CD14-positive monocyte (primary cell): ENCODE measurements at regions not wholly inside any gene's neighbourhood (a gene's known extent, or its start where the extent isn't known, plus 50 kb on each side); places are given as distances from the start of the nearest gene placed in this dataset.

Experiments
- DNase-seq, 3 donors: peaks; one replicate each; pipeline ENCODE4 v3.0.0-alpha.2; 2011 to 2022
- H2AFZ ChIP-seq: 2 replicates; pipeline ENCODE4 v1.6.0; 2012; ENCODE audit warnings: mild to moderate bottlenecking, low read depth, low read length, inconsistent platforms; ENCODE audit not compliant: insufficient read depth, poor library complexity, severe bottlenecking
- H3K27ac ChIP-seq, 2 donors: 1 replicate in 1 of 2; 2 replicates in 1 of 2; pipeline ENCODE4 v1.5.1; 2012 to 2013; ENCODE audit warnings: low read length in 2 of 2, control low read depth in 1 of 2, inconsistent platforms in 1 of 2, low read depth in 1 of 2, mild to moderate bottlenecking in 1 of 2
- H3K27me3 ChIP-seq, 2 donors: one replicate each; pipeline versions ENCODE4 v1.6.0 to v1.6.1; 2011 to 2013; ENCODE audit warnings: low read length in 2 of 2; ENCODE audit not compliant: control insufficient read depth in 2 of 2, insufficient read depth in 2 of 2
- H3K36me3 ChIP-seq, 2 donors: replicated peaks in 1 of 2; 1 replicate in 1 of 2; 2 replicates in 1 of 2; pipeline versions ENCODE4 v1.5.1 to v1.6.1; 2012 to 2013; ENCODE audit warnings: low read length in 2 of 2, control low read depth in 1 of 2, inconsistent platforms in 1 of 2, mild to moderate bottlenecking in 1 of 2; ENCODE audit not compliant: insufficient read depth in 2 of 2, control insufficient read depth in 1 of 2
- H3K4me1 ChIP-seq, 2 donors: 1 replicate in 1 of 2; 2 replicates in 1 of 2; pipeline versions ENCODE4 v1.5.1 to v1.6.1; 2012 to 2013; ENCODE audit warnings: low read length in 2 of 2, control low read depth in 1 of 2, inconsistent platforms in 1 of 2, mild to moderate bottlenecking in 1 of 2, moderate library complexity in 1 of 2; ENCODE audit not compliant: insufficient read depth in 2 of 2, control insufficient read depth in 1 of 2
- H3K4me2 ChIP-seq: replicated peaks from 2 replicates; pipeline ENCODE3; 2012; ENCODE audit warnings: low read length, moderate library complexity, mild to moderate bottlenecking; ENCODE audit not compliant: poor library complexity, severe bottlenecking; ENCODE audit errors: extremely low read depth
- H3K4me3 ChIP-seq, 3 experiments: fragments of 200-600 bp in 1 of 3; sonication (generic) in 1 of 3; replicated peaks in 1 of 3; 1 replicate in 2 of 3; 2 replicates in 1 of 3; pipeline ENCODE4 v1.5.1; 2011 to 2013; ENCODE audit warnings: low read length in 3 of 3, mild to moderate bottlenecking in 3 of 3, control low read depth in 2 of 3, low read depth in 2 of 3, inconsistent platforms in 1 of 3, moderate library complexity in 1 of 3
- H3K79me2 ChIP-seq: 2 replicates; pipeline ENCODE4 v1.6.0; 2012; ENCODE audit warnings: mild to moderate bottlenecking, control low read depth, inconsistent platforms, low read length, moderate library complexity; ENCODE audit not compliant: insufficient read depth
- H3K9ac ChIP-seq: 2 replicates; pipeline ENCODE4 v1.6.0; 2017; ENCODE audit warnings: low read length, mild to moderate bottlenecking; ENCODE audit not compliant: insufficient read depth, poor library complexity, severe bottlenecking
- H3K9me3 ChIP-seq, 2 donors: replicated peaks in 1 of 2; 1 replicate in 1 of 2; 2 replicates in 1 of 2; pipeline versions ENCODE4 v1.5.1 to v1.6.1; 2012 to 2013; ENCODE audit warnings: low read length in 2 of 2, control low read depth in 1 of 2; ENCODE audit not compliant: control insufficient read depth in 1 of 2, insufficient read depth in 1 of 2
- H4K20me1 ChIP-seq: 2 replicates; pipeline ENCODE4 v1.6.0; 2012; ENCODE audit warnings: mild to moderate bottlenecking, low read length, control low read depth, moderate library complexity; ENCODE audit not compliant: insufficient read depth
- H3K27ac Mint-ChIP-seq, 7 donors: one replicate each; pipeline ENCODE4 v1.8.0; 2020; ENCODE audit warnings: mild to moderate bottlenecking in 7 of 7, mixed read lengths in 7 of 7, moderate library complexity in 6 of 7, inconsistent platforms in 2 of 7
- H3K27me3 Mint-ChIP-seq, 3 donors: one replicate each; pipeline ENCODE4 v1.8.0; 2021 to 2022; ENCODE audit warnings: low read depth in 3 of 3, mild to moderate bottlenecking in 3 of 3, mixed read lengths in 3 of 3, moderate library complexity in 3 of 3, inconsistent platforms in 1 of 3
- H3K36me3 Mint-ChIP-seq, 2 donors: one replicate each; pipeline ENCODE4 v1.8.0; 2020; ENCODE audit warnings: mixed read lengths in 2 of 2, inconsistent platforms in 1 of 2, mild to moderate bottlenecking in 1 of 2
- H3K4me1 Mint-ChIP-seq: one replicate; pipeline ENCODE4 v1.8.0; 2020; ENCODE audit warnings: mild to moderate bottlenecking, mixed read lengths
- H3K4me3 Mint-ChIP-seq, 2 donors: one replicate each; pipeline ENCODE4 v1.8.0; 2020; ENCODE audit warnings: mild to moderate bottlenecking in 2 of 2, mixed read lengths in 2 of 2, moderate library complexity in 1 of 2
- H3K9me3 Mint-ChIP-seq, 7 donors: one replicate each; pipeline ENCODE4 v1.8.0; 2020 to 2022; ENCODE audit warnings: mixed read lengths in 7 of 7, mild to moderate bottlenecking in 6 of 7, moderate library complexity in 6 of 7, inconsistent platforms in 2 of 7
- CTCF ChIP-seq: fragments of 200-600 bp; IDR thresholded peaks from one replicate; pipeline ENCODE4 v1.8.0; 2022; ENCODE audit warnings: antibody characterized with exemption, mild to moderate bottlenecking
- WGBS: methylation state at CpG from one replicate; pipeline ENCODE4 v1.1.5; 2013; ENCODE audit warnings: missing lambda C conversion rate; ENCODE audit not compliant: insufficient coverage; 5-methylcytosine and 5-hydroxymethylcytosine counted together
- intact Hi-C, 2 donors: fragments of 100-400 bp; cut with micrococcal nuclease; formaldehyde crosslinking; loops; one replicate each; pipeline versions ENCODE4 v1.15.0 to v1.15.1; 2023

GRCh38 chr18:29146068-29146467 is 969.1 kb upstream of the CDH2 start:
- H3K4me3 Mint-ChIP-seq, result no peak overlapping the region
- Histone ChIP-seq H4K20me1 (no peaks in the 10 kb centered on the region), H3K9me3 (no peaks in the 10 kb centered on the region), H3K36me3 (no peaks in the 10 kb centered on the region), H3K9ac (no peak overlapping the region), H2AFZ (no peak overlapping the region), H3K4me2 (no peak overlapping the region), H3K27ac (no peak overlapping the region), H3K4me1 (peaks cover 0 to 3% of the 10 kb centered on the region in 2 donors), H3K27me3 (no peaks in the 10 kb centered on the region), H3K79me2 (no peaks in the 10 kb centered on the region), H3K4me3 (no peak overlapping the region)
- peaks cover 0 to 4% (median 0%) of the 10 kb centered on the region in 7 donors for H3K9me3 Mint-ChIP-seq
- H3K4me1 Mint-ChIP-seq, result peaks cover 3% of the 10 kb centered on the region
- intact Hi-C loops, result no loop called here
- no peak for TF ChIP-seq CTCF
- WGBS, result no CpG with 5 or more reads among the region's 4 CpGs
- H3K27ac Mint-ChIP-seq, result no peak overlapping the region
- no peak for DNase-seq
- H3K27me3 Mint-ChIP-seq, result no peaks in the 10 kb centered on the region
- no peaks in the 10 kb centered on the region for H3K36me3 Mint-ChIP-seq

GRCh38 chr18:29140590-29140989 is 963.7 kb upstream of the CDH2 start:
- no peak overlapping the region for H3K4me3 ChIP-seq
- Mint-ChIP-seq H3K4me3 (no peak overlapping the region), H3K27me3 (no peaks in the 10 kb centered on the region), H3K36me3 (no peaks in the 10 kb centered on the region), H3K27ac (no peak overlapping the region), H3K9me3 (peaks cover 0 to 4% (median 0%) of the 10 kb centered on the region in 7 donors), H3K4me1 (no peaks in the 10 kb centered on the region)
- no peaks in the 10 kb centered on the region for H3K79me2 ChIP-seq
- no peaks in the 10 kb centered on the region for H3K9me3 ChIP-seq
- H3K36me3 ChIP-seq, result no peaks in the 10 kb centered on the region
- no CpG with 5 or more reads among the region's 2 CpGs for WGBS
- H3K4me2 ChIP-seq, result no peak overlapping the region
- TF ChIP-seq CTCF, result no peak
- H3K27me3 ChIP-seq, result no peaks in the 10 kb centered on the region
- no peak overlapping the region for H2AFZ ChIP-seq
- H3K27ac ChIP-seq, result no peak overlapping the region
- H3K9ac ChIP-seq, result no peak overlapping the region
- H3K4me1 ChIP-seq, result no peaks in the 10 kb centered on the region
- intact Hi-C loops, result no loop called here
- no peak for DNase-seq
- no peaks in the 10 kb centered on the region for H4K20me1 ChIP-seq
